NCI-H2227 (cell line): ENCODE measurements at regions not wholly inside any gene's neighbourhood (a gene's known extent, or its start where the extent isn't known, plus 50 kb on each side); places are given as distances from the start of the nearest gene placed in this dataset.
"Not testable (repeated sequence)": the region's sequence is repeated elsewhere in the genome, so short reads cannot be mapped to it uniquely, and the experiment has no call there.

Experiments
- DNase-seq: peaks from one replicate; lab custom pipeline; 2025; ENCODE audit not compliant: unreplicated experiment; lab: John Stamatoyannopoulos, UW

DNA sequence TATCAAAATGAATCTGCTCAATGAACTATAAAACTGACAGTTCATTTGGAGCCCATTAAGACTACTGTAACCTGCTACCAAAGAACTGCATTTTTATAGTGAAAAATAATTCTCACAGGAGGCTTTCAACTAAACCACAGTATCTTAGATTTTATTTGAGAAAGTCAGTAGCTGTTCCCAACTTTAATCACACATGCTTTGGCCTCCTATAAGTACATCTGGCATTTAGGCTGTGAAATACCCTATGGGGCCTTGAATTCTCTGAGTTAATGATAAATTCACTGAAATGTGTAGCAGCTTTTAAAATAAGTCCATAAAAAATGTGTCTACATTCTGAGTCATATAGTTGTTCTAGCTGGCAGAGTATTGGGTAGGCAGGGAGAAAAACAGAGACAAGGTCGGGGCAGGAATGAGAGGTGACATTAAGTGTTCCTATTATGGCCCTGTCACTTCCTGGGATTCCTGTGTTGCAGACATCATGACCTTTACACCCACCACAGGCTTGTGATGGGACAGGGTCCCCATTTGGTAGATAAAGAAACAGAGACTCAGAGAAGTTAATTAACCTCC is 588.8 kb downstream of the REEP3 start:
- no peak for DNase-seq

DNA sequence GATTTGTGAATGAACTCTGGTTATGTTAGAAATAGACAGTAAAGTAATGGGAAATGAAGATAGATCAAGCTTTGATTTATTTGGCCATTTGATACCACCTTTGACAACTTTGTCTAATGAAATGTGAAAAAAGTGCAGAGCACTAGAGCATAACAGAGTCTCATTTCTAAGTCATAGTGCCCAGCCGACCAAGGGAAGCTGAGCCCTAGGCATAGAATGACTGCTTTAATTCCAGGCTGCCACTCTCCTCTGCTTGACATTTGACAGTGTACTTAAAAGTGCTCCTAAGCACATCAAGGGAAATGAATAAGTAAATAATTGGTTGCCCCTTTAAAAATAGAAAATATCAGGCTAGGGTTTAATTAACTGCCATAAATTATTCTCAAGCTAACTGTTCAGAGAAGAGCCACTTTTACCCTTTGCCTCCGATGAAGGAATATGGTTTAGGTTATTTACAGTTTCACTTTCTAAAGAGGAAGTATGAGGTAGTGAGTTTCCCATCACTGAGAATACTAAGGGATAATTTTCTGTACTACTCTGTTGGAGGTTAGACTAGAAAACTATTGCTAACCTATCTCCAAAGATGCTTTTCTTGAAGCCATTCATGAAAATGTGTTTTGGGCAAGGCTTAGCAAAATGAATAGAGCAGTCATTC is 591.6 kb downstream of the REEP3 start:
- no peak for DNase-seq

DNA sequence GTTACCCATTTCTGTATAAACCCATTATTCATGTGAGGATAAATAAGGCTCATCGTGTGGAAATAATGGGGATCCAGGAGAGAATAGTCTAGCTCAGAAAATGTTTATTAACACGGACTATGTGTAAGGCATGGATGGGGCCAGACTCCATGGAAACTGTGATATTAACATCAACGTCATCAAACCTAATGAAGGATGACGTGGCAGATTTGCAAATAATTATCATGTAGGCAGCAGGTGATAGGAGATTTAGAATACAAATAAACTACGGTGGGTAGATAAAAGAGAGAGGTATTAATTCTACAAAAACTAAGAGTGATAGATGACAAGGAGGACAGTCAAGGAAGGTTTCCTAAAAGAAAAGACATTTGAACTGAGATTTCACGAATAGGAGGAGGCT is 592.2 kb downstream of the REEP3 start:
- DNase-seq: no peak

DNA sequence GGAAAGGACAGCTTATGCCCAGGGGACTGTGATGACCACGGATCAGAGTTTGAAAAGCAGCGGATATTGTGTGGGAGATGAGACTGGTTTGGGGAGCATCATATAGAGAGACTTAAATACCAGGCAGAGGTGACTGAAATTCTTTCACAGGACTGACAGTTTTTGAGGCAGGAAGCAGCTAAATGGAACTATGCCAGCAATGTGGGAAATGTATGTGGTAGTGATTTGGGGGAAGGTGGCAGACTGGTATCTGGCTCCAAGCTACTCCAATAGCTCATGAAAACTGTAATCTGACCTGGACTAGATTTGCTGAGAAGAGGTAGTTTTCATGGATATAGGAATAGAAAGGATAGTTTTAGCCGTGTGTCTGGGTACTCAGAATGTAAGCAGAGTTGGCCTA is 592.6 kb downstream of the REEP3 start:
- DNase-seq: no peak

DNA sequence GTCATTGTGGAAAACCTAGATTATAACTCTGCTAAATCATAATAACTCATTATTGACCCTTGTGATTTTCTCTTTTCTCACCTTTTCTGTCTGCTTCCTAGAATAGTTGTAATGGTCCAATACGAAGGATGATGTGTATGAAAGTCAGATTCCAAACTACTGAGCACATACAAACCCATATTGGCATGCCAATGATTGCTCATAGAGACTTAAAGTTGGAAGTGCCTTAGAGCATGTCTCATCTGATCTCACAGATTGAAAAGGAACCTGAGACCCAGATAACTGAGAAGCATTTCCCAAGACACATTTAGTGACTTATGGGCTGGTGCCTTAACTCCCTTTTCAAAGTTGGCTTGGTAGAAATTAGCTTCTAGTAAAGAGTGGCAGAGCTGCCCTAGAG is 594.3 kb downstream of the REEP3 start:
- DNase-seq: no peak

DNA sequence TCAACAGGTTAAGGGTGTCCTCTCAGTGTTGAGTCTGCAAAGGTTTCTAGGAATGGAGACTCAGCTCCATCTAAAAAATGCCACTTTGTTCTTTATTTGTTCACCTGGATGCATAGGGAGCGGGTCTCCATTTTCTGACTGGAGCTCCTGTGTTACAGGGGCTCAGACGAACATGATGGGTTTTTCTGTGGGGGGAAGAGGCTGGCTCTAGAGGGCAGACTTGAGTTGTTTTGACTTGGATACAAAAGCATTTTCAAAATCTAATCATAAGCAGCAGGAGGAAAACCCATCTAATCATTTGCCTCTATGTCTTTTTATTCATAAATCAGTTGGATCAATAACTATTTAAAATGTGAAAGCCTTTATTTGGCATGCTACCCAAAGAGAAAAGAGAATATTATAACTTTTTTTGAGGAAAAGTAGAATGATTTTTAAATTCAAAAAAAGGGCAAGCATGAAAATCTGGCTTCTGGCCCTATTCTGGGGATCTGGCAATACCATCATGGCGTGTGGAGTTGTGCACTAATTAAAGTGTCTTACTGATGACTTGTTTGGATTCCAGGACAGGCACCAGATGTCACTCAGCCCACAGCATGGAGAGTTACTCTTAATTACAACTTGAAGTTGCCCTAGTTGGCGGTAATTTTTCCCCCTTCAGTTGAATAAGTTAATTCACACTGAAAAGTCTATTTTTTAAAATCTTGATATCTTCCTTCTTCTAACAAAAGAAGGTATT is 594.9 kb downstream of the REEP3 start:
- DNase-seq: no peak

DNA sequence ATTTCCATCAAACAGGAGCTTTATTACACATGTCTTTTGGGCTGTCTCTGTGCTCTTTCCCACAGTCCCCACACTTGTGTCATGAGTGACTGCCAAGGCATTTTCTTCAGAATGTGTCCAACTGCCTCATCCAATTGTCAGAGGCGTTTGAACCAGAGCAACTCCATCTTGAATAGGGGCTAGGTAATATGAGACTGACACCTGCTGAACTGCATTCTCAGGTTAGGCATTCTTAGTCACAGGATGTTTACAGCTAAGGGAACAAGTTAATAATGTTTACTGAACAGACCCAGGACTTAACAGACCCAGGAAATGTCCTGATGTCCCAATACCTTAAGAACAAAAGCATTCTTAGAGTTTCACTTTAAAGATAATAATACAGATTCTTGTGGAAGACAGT is 595.5 kb downstream of the REEP3 start:
- DNase-seq: no peak

DNA sequence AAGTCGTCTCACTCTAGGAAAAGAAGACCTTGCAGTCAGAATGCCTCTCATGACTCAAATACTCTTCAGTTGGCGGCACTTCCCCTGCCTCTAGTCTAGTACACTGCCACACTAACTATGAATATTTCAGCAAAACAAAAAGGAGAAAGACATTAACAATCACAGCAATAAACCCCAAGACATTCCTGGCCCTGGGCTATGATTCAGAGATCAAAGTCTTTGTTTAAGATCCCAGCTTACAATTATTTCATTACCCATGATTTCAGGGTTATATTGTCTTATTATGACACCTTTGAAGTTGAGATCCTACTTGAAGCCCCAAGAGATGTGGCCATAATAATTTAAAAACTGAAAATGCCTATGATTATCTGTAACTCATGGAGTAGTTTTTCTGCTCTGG is 597.5 kb downstream of the REEP3 start:
- no peak for DNase-seq

DNA sequence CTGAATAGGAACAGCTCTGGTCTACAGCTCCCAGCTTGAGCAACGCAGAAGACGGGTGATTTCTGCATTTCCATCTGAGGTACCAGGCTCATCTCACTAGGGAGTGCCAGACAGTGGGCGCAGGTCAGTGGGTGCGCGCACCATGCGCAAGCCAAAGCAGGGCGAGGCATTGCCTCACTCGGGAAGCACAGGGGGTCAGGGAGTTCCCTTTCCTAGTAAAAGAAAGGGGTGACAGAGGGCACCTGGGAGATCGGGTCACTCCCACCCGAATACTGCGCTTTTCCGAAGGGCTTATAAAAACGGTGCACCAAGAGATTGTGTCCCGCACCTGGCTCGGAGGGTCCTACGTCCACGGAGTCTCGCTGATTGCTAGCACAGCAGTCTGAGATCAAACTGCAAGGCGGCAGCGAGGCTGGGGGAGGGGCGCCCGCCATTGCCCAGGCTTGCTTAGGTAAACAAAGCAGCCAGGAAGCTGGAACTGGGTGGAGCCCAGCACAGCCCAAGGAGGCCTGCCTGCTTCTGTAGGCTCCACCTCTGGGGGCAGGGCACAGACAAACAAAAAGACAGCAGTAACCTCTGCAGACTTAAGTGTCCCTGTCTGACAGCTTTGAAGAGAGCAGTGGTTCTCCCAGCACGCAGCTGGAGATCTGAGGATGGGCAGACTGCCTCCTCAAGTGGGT is 599.2 kb downstream of the REEP3 start:
- DNase-seq: not testable (repeated sequence)

DNA sequence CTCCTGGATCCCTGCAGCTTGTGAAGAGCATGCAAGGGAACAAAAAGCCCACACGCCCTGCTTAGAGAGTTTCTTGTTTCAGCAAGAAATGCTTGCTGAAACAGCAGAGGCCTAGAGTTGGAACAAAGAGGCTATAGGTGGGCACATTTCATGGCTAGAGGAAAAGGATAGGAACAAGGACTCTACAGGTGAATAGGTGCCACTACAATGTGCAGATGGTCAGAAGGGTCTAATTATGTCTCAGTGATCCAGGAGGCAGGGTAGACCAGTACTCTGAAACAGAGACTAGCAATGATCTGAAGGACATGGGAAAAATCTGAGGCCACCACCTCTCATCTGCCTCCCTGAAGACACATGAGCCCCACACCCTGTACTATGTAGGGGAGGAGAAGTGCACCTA is 609.0 kb downstream of the REEP3 start:
- no peak for DNase-seq

DNA sequence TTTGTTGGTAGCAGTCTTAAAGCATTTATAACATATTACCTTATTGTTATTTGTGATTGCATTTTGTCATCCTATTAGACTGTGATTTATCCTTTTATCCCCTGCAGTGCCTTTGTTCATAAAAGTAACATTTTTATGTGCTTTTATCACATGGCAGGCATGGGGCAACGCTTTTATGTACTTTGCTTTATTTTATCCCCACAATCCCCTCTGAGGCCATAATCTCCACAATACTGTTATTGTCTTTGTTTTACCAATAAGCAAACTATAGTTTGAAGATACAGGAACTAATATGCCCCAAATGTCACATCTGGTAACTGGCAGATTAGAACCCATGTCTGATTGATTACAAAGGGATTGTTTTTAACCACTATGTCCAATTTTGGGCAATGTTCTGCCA is 613.5 kb downstream of the REEP3 start:
- DNase-seq: no peak

DNA sequence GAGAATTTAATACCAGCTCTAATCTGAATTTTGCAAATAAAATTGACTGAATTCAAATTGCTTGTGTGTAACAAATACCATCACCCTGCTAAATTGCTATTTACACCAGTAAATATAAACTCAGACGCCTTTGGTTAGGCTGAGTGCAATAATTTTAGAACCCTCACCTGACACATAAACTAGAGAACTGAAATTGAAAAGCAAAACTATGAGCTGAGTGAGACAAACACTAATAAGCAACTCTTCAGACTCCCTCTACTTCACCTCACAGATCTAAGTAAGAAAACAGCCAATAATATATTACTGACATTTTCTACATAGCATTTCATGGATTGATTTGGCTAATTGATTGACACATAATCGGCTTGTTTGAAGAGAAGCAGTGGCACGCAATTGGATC is 621.2 kb downstream of the REEP3 start:
- no peak for DNase-seq

DNA sequence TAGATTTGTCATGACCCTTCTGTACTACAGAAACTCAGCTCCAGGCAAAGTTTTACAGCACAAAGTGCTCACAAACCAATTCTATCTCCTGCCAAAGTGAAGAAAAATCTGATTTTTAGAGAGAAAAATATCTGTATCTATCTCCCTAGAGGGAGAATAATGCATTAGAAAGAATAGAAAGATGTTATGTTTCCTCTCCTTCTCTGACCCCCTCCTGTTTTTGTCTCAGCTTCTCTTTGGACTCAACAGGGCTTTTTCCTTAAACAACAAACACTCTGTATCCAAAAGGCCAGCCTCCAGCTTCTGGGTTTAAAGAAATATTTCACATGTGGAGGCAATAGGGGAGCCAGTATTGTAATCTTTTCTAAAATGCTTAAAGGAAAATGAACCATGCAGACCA is 627.4 kb downstream of the REEP3 start:
- no peak for DNase-seq

DNA sequence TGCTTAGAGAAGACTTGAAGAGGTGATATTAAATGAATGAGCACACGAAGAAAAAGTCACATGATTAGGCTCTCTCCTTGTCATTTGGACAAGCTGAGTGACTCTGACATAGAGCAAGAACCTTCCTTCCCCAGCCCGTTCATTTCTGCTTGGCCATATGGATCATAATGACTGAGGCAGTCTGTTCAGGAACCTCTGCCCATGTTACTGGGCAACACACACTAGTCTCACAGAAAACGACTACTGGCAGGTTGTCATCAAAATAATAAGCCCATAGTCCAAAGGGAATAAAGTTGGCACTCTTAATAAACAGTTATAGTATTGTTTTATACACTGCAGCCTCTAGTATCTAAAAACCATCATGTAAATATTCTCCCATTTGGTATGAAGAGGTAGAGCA is 635.0 kb downstream of the REEP3 start:
- no peak for DNase-seq

DNA sequence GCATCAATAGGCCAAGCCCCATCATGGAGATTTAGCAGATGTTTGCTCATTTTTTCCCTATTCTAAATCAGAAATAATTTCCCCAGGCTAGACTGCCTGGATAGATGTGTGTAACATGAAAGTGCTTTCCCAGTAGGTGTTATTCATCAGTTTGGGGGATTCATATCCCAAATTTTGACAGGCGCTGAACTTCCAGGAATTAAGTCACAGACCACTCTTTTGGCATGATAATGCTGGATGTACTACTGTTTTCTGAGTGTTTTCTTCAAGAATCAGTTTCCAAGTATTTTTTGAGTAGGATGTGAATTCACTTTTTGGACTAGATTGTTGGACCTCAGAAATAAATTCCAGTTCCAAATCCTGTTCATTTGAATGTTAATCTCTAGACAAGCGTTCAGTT is 637.4 kb downstream of the REEP3 start:
- DNase-seq: no peak

DNA sequence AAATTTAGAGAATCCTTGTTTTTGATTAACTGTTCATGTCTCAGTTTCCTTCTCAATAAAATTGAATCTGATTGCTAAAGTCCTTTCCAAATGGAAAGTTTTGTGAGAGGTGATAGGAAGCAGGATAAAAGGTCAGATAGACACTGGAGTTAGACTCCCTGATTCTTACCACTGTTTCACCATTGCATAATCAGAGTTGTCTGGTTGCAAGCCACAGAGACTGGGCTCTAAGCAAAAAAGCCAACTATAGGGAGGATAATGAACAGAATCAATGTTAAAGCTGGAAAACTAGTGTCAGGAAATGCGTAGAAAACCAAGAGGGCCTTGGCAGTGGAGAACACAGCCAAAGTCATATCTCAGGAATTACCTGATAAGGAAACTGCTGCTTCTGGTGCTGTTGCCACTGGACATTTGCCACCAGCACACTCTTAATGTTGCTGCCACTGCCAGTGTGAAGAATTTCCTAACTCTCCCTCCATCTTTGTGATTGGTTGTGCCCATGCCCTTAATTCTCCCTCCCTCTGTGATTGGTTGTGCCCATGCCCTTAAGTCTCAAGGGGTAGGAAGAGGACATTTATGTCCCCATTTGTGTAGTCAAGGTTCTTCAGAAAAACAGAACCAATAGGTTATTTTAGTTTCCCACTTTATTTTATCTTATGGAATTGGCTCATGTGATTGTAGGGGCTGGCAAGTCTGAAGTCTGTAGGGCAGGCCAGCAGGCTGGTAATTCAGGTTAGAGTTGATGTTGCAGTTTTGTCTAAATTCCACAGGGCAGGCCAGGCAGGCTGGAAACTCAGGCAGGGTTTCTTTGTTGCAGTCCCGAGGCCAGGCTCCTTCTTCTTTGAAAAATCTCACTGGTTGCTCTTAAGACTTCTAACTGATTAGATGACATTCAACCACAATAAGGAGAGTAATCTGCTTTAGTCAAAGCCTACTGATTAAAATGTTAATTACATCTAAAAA is 639.0 kb downstream of the REEP3 start:
- DNase-seq: no peak

DNA sequence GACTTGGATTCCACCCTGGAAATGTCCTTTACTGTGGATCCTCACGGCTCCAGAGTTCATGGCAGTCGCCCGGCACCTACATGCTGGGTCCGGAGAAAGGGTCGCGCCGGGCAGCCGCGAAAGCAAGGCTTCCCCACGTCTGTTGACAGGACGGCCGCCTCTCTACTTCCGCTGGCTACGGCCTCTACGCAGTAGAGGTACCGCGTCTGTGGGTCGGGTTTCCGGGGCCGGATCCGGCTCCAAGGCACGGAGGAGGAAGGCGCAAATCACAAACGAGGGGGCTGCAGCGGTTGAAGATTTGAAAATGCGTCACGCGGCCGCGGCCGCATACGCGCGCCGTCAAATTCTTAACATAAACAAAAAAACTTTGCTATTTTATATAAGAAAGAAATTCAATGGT is 649.6 kb downstream of the REEP3 start:
- DNase-seq: no peak

DNA sequence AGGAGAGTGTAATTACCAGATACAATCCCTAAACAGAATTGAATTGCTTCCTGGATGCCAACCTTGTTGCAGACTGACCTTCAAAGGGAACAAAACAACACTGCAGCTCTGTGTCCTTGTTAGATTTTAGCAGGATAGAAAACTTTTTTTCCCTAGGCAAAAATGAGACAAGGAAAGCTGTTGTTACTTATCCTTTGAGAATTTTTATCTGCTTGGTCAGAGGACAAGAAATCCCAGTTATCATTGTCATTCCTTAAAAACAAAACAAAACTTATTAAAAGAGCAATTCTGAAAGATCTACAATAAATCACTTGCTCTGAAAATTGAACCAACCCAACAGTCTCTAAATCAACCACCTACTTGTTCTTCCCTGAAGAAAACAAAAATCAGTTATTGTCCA is 652.6 kb downstream of the REEP3 start:
- no peak for DNase-seq

DNA sequence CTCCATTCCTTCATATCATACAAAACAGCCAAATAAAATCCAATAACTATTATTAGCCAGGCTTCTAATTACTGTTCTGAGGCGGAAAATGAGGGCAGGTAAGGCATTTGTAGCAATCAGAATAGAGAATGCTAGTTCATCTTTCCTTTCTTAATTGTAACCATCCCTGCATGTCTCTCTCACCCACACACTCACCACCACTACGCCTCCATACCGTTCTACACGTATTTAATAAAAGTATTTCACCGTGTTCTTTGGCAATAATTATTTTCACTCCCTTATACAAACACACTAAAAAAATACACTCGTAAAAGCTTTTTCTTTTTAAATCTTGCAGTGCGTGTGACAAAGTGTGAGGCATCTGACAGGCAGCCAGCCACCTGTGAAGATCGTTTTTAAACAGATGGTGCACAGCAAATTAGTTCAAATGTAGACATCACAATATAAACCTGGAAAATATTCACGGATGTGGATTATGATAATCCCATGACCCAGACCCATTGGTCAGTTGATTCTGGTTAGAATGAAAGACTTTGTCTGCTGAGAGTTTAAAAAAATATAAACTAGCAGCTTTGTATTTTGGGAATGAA is 653.6 kb downstream of the REEP3 start:
- DNase-seq: no peak

DNA sequence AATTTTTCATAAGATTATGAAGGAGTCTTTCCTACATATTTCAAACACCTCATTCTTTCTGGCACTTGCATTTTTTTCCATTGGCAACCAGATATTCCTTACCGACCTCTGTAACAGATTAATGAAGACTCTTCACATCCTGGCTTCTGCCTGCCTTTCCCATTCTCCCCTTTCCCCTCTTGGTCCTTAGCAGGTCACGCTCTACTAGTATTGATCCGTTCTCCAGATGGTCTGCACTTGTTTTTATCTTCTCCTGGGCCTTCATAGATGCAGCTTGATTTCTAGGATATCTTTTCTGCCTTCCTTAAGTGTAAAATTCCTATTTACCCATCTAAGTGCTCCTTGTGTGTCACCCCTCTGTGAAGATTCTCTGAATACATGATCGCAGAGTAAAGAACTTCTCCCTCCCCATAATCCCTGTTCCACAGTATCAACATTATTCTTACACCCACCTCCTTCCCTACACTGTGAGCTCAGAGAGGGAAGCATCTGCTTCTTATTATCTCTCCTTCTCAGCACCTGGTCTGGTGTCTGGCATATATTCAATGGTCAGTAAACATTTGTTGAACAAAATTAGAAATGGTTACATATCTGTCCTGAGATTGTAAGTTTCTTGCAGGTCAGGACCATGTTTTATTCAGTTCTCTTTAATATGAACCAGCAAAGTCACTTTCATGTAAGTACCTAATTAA is 654.2 kb downstream of the REEP3 start:
- DNase-seq: no peak
